ENCODE measurements at regions not wholly inside any gene's neighbourhood (a gene's known extent, or its start where the extent isn't known, plus 50 kb on each side); places are given as distances from the start of the nearest gene placed in this dataset.
"Not testable (repeated sequence)": the region's sequence is repeated elsewhere in the genome, so short reads cannot be mapped to it uniquely, and the experiment has no call there.

- Histone ChIP-seq H4K20me1 (ENCODE audit: insufficient read depth) (no peaks in the 10 kb centered on the region), H3K9me2 (ENCODE audit: insufficient read depth, low read length) (no peaks in the 10 kb centered on the region), H3F3A (ENCODE audit: insufficient read depth, low read length, poor library complexity, severe bottlenecking) (no peaks in the 10 kb centered on the region), H3K27ac (ENCODE audit: low read length) (no peak overlapping the region), H2AFZ (ENCODE audit: low read depth, low read length) (no peak overlapping the region), H3K9ac (ENCODE audit: low read length) (no peak overlapping the region), H3K9me3 (ENCODE audit: low read length) (peaks cover 4% of the 10 kb centered on the region), H3K4me2 (ENCODE audit: low read length) (no peak overlapping the region), H3K27me3 (ENCODE audit: insufficient read depth, low read depth, low read length) (no peaks in the 10 kb centered on the region), H3K4me3 (ENCODE audit: low read length) (no peak overlapping the region), H3K36me3 (ENCODE audit: insufficient read depth, low read length) (no peaks in the 10 kb centered on the region), H3K79me2 (replicated peaks; ENCODE audit: insufficient read depth, low read length) (no peaks in the 10 kb centered on the region)
- TF ChIP-seq REST (IDR thresholded peaks at IDR 0.05; ENCODE audit: borderline replicate concordance): no peak
- TF ChIP-seq RAD21 (conservative IDR thresholded peaks at IDR 0.05): no peak
- TF ChIP-seq EP300 (conservative IDR thresholded peaks at IDR 0.05; ENCODE audit: poor library complexity, severe bottlenecking): no peak
- TF ChIP-seq EZH2 (IDR thresholded peaks at IDR 0.05; ENCODE audit: borderline replicate concordance, insufficient read depth, low read length, poor library complexity, severe bottlenecking): no peak
- TF ChIP-seq TAF1 (IDR thresholded peaks at IDR 0.05; ENCODE audit: low read depth): no peak
- TF ChIP-seq SMC3 (conservative IDR thresholded peaks at IDR 0.05; ENCODE audit: poor library complexity): no peak
- no peak for TF ChIP-seq POLR2AphosphoS5 (IDR thresholded peaks at IDR 0.05)
- TF ChIP-seq CTCF (IDR thresholded peaks at IDR 0.05; ENCODE audit: poor library complexity, severe bottlenecking): no peak
- TF ChIP-seq MXI1 (conservative IDR thresholded peaks at IDR 0.05; ENCODE audit: poor library complexity, severe bottlenecking): no peak
These were observed 73.3 kb upstream of the ALCAM start for GRCh38 chr3:105293441-105293840.

- H3K36me3 ChIP-seq (ENCODE audit: insufficient read depth, low read length); H3F3A ChIP-seq (ENCODE audit: insufficient read depth, low read length, poor library complexity, severe bottlenecking); H3K4me3 ChIP-seq (ENCODE audit: low read length): not testable (repeated sequence)
These were observed 70.4 kb upstream of the ALCAM start for GRCh38 chr3:105296182-105296822.

GRCh38 chr3:105304487-105304886 is 62.2 kb upstream of the ALCAM start:
- H3K27me3 ChIP-seq (ENCODE audit: insufficient read depth, low read depth, low read length): no peaks in the 10 kb centered on the region
- no peak overlapping the region for H3K27ac ChIP-seq (ENCODE audit: low read length)
- TF ChIP-seq EZH2 (IDR thresholded peaks at IDR 0.05; ENCODE audit: borderline replicate concordance, insufficient read depth, low read length, poor library complexity, severe bottlenecking) (no peak), SMC3 (conservative IDR thresholded peaks at IDR 0.05; ENCODE audit: poor library complexity) (no peak), MXI1 (conservative IDR thresholded peaks at IDR 0.05; ENCODE audit: poor library complexity, severe bottlenecking) (no peak), RAD21 (conservative IDR thresholded peaks at IDR 0.05) (no peak), POLR2AphosphoS5 (IDR thresholded peaks at IDR 0.05) (no peak), TAF1 (IDR thresholded peaks at IDR 0.05; ENCODE audit: low read depth) (no peak), CTCF (IDR thresholded peaks at IDR 0.05; ENCODE audit: poor library complexity, severe bottlenecking) (no peak), EP300 (conservative IDR thresholded peaks at IDR 0.05; ENCODE audit: poor library complexity, severe bottlenecking) (no peak), REST (IDR thresholded peaks at IDR 0.05; ENCODE audit: borderline replicate concordance) (no peak)
- H3K4me2 ChIP-seq (ENCODE audit: low read length): no peak overlapping the region
- no peaks in the 10 kb centered on the region for H3K36me3 ChIP-seq (ENCODE audit: insufficient read depth, low read length)
- H2AFZ ChIP-seq (ENCODE audit: low read depth, low read length): no peak overlapping the region
- H3K4me3 ChIP-seq (ENCODE audit: low read length): no peak overlapping the region
- H3K9me3 ChIP-seq (ENCODE audit: low read length): no peaks in the 10 kb centered on the region
- H3K9ac ChIP-seq (ENCODE audit: low read length): no peak overlapping the region
- H3F3A ChIP-seq (ENCODE audit: insufficient read depth, low read length, poor library complexity, severe bottlenecking): no peaks in the 10 kb centered on the region
- H3K9me2 ChIP-seq (ENCODE audit: insufficient read depth, low read length): no peaks in the 10 kb centered on the region
- H4K20me1 ChIP-seq (ENCODE audit: insufficient read depth): no peaks in the 10 kb centered on the region
- no peaks in the 10 kb centered on the region for H3K79me2 ChIP-seq (replicated peaks; ENCODE audit: insufficient read depth, low read length)

More at GRCh38 chr3:105296182-105296822, 70.4 kb upstream of the ALCAM start:
- H3K9ac ChIP-seq (ENCODE audit: low read length); H3K9me3 ChIP-seq (ENCODE audit: low read length); H4K20me1 ChIP-seq (ENCODE audit: insufficient read depth); H2AFZ ChIP-seq (ENCODE audit: low read depth, low read length); H3K9me2 ChIP-seq (ENCODE audit: insufficient read depth, low read length); H3K79me2 ChIP-seq (replicated peaks; ENCODE audit: insufficient read depth, low read length); H3K4me2 ChIP-seq (ENCODE audit: low read length); H3K27me3 ChIP-seq (ENCODE audit: insufficient read depth, low read depth, low read length); H3K27ac ChIP-seq (ENCODE audit: low read length): not testable (repeated sequence)
